HG03196 (cell line): ENCODE measurements at regions not wholly inside any gene's neighbourhood (a gene's known extent, or its start where the extent isn't known, plus 50 kb on each side); places are given as distances from the start of the nearest gene placed in this dataset.

Experiments used
- ATAC-seq: cut with Tn5 transposase; IDR thresholded peaks from one replicate; pipeline ENCODE4 v1.9.1; 2021; ENCODE audit not compliant: unreplicated experiment

DNA sequence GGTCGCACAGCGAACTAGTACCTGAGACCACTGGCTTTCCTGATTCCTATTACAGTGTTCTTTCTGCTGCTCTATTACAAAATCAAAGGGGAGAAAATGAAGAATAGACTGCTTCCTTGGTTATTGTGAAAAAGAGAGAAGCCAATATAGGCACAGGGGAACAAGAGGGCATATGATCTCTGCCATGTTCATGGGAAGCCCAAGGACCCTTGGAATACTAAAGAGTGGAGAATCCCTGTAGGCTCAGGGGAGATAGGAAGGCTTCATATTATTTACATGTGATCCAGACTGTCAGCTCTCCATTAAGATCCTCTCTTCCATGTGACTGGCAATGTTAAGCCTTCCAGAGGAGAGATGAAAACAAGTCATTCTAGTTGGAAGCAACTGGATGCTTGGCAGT lies 135.7 kb upstream of the MYCN start:
- no peak for ATAC-seq

DNA sequence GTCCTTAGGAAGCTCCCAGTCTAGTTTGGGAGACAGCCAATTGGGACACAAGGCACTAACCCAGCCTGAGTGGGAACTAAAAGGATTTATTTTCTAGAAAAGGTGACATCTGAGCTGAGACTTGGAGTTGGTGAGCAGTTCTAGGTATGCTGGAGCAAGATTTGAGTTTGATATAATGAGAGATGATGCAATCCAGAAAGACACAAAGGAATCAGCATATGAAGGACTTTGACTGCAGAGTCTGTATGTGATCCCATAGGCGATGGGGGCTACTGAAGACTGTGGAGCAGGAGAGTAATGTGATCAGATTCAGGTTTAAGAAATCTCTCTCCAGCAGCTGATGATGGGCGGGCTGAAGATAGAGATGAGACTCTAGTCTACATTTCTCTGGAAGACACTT lies 135.1 kb upstream of the MYCN start:
- no peak for ATAC-seq

DNA sequence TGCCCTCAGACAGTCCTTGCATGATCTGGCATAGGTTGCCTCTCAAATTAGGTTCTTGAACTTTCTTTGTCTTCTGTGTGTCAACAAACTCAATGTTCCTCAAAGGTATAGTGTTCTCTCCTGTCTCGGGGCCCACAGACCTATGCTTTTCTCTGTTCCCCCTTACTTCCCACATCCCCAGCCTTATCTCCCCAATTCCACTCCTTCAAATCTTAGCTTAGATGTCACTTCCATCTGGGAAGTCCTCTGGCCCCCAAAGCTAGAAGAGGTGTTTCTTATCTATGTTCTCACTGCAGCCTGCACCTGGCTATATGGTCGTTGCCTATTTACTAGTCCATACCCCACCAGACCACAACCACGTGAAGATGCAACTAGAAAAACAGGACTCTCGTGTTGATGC lies 134.6 kb upstream of the MYCN start:
- no peak for ATAC-seq

DNA sequence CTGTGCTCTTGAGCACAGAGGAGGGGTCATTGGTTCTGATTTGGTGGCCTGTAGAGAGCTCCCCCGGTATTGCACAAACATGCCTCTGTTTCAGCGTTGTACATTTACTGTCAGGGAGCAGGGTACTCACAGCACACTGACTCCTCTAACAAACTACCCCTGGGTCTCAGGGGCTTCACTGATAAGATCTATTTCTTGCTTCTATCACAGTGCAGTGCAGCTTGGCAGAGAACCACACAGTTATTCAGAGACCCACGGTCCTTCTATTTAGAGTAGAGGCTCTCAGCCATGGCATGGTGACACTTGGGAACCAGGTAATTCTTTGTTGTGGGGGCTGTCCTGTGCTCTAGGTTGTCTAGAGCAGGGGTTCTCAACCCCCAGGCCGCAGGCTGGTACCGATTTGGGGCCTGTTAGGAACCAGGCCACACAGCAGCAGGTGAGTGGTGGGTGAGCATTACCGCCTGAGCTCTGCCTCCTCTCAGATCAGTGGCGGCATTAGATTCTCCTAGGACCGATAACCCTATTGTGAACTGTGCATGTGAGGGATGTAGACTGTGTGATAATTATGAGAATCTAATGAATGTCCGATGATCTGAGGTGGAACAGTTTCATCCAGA lies 133.4 kb upstream of the MYCN start:
- no peak for ATAC-seq

DNA sequence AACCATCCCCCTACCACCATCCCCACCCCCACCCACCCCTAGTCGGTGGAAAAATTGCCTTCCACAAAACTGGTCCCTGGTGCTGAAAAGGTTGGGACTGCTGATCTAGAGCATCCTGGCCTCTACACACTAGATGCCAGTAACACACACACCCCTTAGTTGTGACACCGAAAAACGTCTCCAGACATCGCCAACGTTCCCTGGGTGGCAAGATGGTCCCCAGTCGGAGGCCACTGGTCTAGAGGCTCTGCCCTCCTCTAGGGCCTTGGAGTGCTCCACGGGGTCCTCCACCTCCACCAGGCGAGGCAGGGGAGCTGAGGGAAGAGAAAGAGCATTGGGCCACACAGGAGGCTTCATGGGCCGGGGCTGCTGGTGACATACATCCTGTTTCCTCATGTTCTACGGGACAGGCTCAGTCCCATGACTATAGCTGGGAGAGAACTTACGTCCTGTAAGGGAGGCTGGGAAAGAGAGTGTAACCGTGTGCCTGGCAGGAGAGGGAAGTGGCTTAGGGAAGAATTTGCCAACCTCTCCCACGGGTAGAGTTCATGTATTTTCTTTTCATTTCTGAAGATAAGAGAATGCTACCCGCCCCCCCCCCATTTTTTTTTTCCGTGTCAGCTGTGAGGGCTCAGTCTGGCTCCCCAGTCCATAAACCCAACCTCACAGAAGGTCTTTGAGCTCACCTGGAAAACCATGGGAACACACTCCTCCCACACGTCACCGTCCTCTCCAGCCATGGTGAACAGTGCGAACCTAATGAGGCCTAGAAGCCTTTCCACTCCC lies 132.7 kb upstream of the MYCN start:
- no peak for ATAC-seq

DNA sequence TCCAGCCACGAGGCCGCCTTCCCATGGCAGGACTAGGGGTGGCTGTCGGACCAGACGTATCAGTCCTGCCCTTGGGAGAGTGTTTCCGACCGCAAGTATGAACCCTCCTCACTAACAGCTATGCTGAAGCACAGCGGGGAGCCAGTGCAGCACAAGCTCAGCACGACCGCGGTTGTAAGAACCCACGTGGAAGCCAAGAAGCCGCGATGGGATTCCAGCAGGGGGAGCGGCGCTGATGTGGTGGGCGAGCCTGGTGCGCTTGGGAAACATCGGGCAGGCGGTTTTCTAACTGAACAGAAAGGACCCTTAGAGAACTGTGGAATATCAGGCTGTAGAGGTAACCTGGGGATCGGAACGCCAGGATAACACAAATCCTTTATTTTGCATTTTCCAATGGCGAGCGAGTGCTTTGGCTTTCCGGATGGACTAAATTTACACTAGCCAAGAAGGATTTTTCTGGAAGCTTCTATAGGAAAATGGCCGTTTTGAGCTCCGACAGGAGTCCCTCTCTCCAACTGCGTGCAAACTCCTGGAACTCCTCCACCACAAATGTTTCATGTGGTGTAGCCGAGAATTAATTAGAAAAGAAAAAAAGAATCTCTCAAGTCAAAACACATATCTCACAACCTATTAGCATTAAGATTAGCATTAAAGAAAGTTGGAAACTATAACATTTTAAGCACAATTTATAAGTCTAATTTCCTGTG lies 132.0 kb upstream of the MYCN start:
- ATAC-seq, result no peak

DNA sequence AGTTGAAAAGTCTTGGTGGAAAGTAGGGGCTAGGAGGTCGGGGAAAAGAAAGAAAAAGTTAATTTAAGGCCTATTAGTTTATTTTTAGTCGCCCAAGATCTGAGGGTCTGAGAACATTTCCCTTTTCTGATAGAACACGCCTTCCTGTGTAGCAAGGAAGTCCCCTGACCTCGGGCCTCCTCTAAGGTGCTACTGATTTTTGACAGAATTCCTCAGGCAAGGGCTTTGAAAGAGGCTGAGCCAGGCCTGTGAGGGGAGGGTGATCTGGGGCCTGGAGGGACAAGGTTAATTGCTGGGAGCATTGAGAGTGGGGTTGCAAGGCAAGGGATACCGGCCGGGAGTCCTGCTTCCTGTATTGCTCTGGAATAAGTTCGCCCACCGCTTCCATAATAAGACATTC lies 131.4 kb upstream of the MYCN start:
- no peak for ATAC-seq

DNA sequence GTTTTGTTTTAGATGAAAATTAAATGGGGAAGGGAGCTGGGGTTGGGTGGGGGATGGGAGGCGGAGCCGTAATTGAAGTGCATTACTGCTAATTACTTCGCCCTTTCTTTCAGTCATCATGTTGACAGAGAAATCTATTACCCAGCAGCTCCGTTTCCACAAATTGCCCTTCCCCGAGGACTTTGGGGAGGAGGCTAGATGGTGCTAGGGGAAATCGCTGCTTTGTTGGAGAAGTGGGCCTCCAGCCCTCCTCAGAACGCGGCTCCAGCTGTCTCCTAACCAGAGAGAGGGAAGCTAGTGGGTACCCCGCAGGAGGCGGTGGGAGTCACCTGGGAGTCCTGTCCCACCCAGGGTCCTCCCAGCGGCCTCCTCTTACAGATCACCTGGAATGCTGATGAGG lies 130.9 kb upstream of the MYCN start:
- no peak for ATAC-seq

DNA sequence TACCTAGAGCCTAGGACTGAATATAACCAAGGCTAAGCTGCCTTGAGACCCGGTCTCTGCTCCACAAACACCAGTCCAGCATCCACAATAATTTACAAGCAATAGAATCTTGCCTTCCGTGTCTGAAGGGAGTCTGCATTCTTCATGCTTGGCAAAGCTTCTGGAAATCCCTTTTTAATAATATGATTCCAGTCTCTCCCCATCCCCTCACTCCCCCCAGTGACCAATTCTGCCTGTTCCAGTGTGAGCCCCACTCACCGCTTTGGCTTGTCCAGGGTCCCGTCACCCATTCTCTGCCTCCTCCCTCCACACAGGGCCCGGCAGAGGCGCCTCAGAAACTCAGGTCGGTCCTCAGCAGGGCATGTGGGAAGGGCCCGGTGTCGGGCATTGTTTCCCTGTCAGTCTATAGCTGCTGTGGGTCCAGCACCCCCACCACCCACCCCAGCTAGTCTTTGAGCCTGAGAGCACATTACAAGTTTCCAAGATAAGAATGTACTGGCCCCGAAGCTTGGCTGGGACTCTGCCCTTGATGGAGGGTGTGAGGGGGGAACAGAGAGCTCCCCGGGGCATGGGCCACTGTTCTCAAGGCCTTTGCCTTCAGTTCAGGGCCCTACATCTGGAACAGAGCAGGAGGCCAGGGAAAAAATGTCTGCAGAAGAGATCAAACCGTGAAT lies 129.7 kb upstream of the MYCN start:
- ATAC-seq, result no peak

DNA sequence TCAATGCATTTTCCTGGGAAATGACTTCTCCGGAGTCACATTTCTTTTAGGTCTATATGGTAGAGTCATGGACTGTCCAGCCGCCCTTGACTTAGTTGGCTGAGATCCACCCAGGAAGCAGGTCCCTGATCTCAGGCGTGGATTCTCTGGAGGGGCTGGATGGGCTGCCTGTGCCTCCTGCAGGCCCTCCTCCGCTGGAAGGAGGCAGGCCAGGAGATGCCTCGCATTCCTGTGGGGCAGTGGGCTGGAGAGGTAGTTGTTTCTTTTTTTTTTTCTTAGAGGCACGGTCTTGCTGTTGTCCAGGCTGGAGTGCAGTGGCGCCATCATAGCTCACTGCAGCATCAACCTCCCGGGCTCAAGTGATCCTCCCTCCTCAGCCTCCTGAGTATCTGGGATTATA lies 129.0 kb upstream of the MYCN start:
- no peak for ATAC-seq

DNA sequence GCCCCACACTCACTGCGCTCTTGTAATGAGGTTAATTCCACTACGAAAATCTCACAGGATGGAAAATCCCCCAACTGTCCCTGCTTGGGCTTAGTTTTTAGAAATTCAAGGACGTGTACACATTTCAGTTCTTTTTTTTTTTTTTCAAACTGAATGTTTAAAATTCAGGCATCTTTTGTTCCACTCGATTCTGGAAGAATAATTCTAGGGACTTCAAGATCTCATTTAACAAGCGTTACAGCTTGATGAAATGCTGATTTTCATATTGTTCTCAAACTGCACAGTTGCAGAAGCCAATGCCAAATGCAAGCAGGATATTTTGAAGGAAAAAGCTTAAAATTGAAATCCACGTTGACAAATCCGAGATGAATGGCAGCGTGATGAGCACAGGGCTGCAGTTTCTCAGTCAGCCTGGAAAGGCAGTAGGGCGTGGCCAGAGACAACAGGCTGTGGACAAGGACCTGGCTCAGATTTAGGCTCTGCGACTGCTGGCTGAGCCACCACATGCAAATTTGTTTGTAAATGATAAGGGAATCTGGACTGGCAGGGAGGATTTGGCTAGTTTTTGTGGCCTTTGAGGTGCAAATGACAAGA lies 128.1 kb upstream of the MYCN start:
- no peak for ATAC-seq

DNA sequence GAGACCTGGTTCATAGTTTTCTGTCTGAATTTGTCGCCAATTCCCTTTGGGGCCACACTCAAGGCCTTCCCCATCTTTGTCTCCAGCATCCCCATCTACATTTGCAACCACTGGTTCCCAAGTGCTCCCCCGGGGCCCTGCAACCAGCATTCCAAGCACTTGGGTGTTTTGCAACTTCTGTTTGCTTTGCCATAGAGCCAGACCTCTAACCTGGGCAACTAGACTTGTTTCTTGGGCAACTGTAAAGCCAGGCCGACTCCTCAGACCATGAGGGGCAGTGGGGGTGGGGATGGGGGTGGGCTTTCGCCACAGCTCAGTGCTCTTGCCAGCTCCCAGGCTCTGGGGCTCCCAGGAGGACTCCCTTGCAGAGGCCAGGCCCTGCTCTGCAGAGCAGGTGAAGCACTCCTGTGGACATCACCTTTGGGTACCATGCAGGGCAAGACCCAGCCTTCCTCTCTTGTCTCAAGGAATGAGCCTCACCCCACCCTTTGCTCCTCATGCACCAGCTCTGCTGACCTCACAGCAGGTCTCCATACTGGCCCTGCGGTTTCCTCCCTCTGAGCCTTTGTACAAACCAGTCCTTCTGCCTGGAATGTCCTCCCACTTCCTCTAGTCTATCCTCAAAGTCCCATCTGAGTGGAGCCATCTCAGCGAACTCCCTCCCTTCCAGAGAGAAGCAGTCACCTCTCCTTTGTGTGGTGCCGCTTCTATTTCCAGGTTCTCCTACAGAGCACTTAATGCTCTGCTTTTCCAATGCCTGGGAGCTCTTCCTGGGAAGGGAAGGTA lies 126.7 kb upstream of the MYCN start:
- no peak for ATAC-seq

DNA sequence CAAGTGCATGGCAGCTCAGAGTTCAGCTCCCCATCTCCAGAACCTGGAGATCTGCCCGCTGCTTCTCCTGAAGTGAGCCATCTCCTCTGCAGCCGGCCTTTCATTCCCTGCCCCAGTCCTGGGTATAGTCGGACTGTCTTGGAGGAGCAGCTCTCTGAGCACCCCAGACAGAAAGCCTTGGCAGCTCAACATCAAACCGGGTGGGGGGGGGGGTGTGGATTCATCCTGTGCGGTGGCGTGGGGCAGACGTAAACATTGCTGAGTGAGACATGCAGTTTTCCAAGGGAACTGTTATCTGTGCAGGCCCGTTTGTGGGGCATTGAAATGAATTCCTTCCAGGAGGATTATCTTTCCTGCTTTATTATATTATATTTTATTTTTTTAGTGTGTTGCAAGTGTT lies 125.9 kb upstream of the MYCN start:
- no peak for ATAC-seq

DNA sequence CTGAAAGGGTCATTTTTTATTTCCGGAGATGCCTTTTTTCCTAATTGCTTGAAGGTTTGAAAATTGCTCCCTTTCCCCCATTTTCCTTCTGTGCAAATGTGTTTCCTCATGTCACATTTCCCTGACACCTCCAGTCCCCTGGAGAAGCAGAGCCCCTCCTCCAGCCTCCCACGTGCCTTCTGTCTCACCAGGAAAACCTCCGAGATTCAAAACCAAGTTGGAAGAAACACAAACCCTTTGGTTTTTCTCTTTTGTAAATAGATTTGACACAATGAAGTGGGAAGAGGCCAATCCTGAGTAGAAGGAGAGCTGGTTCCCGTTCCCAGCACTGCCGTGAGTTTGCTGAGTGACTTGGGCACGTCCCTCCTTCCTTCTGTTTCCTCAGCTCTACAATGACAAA lies 125.4 kb upstream of the MYCN start:
- no peak for ATAC-seq

DNA sequence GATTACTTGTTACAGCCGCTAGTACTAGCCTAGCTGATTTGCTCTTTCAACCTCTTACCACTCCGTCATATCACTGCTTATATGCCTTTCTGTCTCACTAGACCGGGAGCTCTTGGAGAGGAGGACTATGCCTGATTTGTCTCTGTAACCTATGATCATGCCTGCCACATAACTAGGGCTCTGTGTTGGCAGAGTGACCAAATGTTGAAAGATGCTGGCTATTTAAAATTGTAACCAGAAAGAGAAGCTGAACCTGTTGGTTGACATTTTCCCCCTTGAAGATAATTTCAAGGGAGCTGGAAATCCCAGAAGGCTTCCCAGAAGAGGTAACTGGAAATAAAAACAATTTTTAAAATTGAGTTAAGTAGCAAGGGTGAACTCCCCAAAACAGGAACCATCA lies 124.1 kb upstream of the MYCN start:
- ATAC-seq, result no peak

DNA sequence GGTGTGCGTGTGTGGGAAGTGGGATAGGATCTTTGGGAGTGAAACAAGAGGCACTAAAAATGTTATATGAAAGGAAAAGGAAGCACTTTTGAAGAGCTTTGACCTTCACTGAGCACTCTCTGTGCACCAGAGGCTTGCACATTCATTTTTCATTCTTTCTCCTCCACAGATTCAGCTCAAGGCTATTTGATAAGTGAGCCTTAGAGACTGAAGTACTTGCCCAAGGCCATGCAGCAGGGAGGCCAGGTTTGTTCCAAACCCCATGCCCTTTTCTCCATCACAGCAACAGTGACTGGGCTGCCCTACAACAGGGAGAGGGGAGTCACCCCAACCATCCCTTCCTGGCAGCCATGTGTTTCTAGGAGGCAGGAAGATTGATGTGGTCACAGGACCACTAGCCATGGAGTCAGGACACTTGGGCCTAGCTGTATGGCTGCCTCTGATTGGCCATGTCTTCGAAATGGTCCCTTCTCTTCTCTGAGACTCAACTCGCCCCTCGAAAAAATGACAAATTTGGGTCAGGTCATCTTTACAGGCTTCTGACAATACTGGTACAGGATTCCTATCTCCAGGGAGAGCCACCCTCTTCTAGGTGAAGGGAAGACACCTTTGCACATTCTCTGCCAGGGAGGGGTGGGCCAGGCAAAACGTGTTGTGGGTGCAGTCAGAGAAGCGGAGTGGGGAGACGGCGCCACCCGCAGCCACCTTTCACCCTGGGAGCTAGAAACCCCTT lies 123.5 kb upstream of the MYCN start:
- no peak for ATAC-seq

DNA sequence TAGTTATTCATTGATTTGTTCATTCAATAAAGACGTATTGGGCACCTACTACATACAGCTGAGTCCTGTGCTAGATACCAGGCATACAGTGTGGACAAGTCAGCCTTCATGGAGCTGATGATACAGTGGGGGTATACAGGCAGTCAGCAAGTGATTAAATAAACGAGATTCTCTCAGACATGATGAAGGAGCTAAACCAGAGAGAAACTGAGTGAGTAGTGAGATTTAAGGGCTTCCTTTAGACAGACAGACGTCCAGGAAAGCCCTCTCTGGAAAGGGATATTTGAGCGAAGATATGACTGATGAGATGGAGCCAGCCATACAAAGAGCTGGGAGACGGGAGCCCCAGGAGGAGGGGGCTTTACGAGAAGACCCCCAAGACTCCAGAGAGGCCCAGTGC lies 122.6 kb upstream of the MYCN start:
- no peak for ATAC-seq

DNA sequence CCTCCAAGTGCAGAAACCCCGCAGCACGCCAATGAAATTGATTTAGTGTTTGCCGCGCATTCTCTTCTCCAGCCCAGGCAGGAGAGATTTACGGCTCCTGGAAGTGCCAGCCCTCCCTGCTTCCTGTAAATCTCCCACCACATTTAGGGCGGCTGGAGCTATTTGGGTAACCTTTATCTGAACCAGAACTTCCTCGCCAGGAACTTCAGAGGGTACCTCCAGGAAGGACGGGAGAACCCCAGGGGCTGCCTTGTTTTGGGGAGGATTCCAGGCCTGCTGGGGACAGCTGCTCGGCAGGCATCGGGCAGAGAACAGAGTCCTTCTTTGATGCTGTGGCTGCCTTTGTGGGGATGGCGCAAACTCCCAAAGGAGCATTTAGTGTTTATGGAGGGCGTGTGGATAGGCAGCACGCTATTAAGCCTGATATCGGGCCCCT lies 122.0 kb upstream of the MYCN start:
- no peak for ATAC-seq

DNA sequence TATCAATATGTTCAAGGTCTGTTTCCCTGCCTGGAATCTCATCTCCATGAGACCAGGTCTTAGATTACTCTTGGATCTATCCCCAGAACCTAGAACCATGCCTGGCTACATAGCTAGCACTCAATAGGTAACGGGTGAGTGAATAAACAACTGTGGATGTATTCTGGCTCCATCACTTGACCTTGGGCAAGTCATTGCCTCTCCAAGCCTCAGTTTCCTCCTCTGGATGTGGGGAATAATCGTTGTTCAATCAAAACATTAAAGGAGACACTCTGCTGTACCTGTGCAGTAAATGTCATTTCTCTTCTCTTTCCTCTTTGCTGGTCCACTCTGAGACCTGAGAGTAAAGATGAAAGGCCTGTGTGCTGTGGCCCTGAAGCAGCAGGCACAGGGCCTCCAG lies 121.5 kb upstream of the MYCN start:
- ATAC-seq, result no peak
